Esophagus muscularis mucosa (tissue), 4 donors: ENCODE measurements at regions not wholly inside any gene's neighbourhood (a gene's known extent, or its start where the extent isn't known, plus 50 kb on each side); places are given as distances from the start of the nearest gene placed in this dataset.

ENCODE experiments used
- DNase-seq: peaks from one replicate; pipeline ENCODE4 v3.0.0-alpha.2; 2017; ENCODE audit errors: extremely low spot score
- H3K27ac ChIP-seq, 4 donors: fragments of 200-600 bp; sonication (generic); replicated peaks in 1 of 4; 1 replicate in 3 of 4; 2 replicates in 1 of 4; pipeline ENCODE4 v1.5.1; 2016 to 2019; ENCODE audit warnings: mild to moderate bottlenecking in 1 of 4
- H3K27me3 ChIP-seq, 4 donors: fragments of 200-600 bp; sonication (generic); one replicate each; pipeline versions ENCODE4 v1.5.1 to v1.6.0; 2016 to 2019
- H3K36me3 ChIP-seq, 4 donors: fragments of 200-600 bp; sonication (generic); one replicate each; pipeline ENCODE4 v1.5.1; 2016 to 2019
- H3K4me1 ChIP-seq, 4 donors: fragments of 200-600 bp; sonication (generic); one replicate each; pipeline ENCODE4 v1.5.1; 2016 to 2019
- H3K4me3 ChIP-seq, 4 donors: fragments of 200-600 bp; sonication (generic); 1 replicate in 2 of 4; 2 replicates in 2 of 4; pipeline ENCODE4 v1.5.1; 2016 to 2019; ENCODE audit warnings: mild to moderate bottlenecking in 4 of 4, moderate library complexity in 1 of 4
- H3K9me3 ChIP-seq, 4 donors: fragments of 200-600 bp; sonication (generic); 1 replicate in 3 of 4; 2 replicates in 1 of 4; pipeline ENCODE4 v1.5.1; 2016 to 2019
- CTCF ChIP-seq, 3 experiments: fragments of 200-600 bp in 2 of 3; fragments of 450-650 bp in 1 of 3; sonication (generic) in 2 of 3; IDR thresholded peaks; one replicate each; pipeline ENCODE4 v1.5.1; 2017 to 2019; ENCODE audit warnings: antibody characterized with exemption in 3 of 3, mild to moderate bottlenecking in 2 of 3, moderate library complexity in 1 of 3
- EP300 ChIP-seq: sonication (generic); formaldehyde crosslinking; IDR thresholded peaks from one replicate; pipeline ENCODE4 v1.6.1; 2017; ENCODE audit warnings: antibody characterized with exemption
- POLR2A ChIP-seq: fragments of 450-650 bp; IDR thresholded peaks from one replicate; pipeline ENCODE4 v1.6.1; 2017; ENCODE audit warnings: antibody characterized with exemption, moderate library complexity, mild to moderate bottlenecking, low read depth
- POLR2AphosphoS5 ChIP-seq, 2 donors: sonication (generic); formaldehyde crosslinking; IDR thresholded peaks; one replicate each; pipeline ENCODE4 v1.6.1; 2017; ENCODE audit warnings: antibody characterized with exemption in 2 of 2
- WGBS: methylation state at CpG from one replicate; pipeline ENCODE4 v1.1.5; 2018; 5-methylcytosine and 5-hydroxymethylcytosine counted together
- intact Hi-C: fragments of 100-400 bp; cut with DNase I; formaldehyde crosslinking; loops from one replicate; pipeline ENCODE4 v1.15.1; 2023

GRCh38 chr4:155565330-155565729 lies 101.3 kb upstream of the GUCY1A1 start:
- intact Hi-C loops: no loop called here
- no peak for TF ChIP-seq POLR2A
- TF ChIP-seq EP300: no peak
- TF ChIP-seq CTCF (IDR thresholded peaks at IDR 0.05): no peak
- no peak for TF ChIP-seq POLR2AphosphoS5 (IDR thresholded peaks at IDR 0.05)
- DNase-seq: no peak
- H3K36me3 ChIP-seq: no peaks in the 10 kb centered on the region
- H3K27me3 ChIP-seq: no peaks in the 10 kb centered on the region
- no peak overlapping the region for H3K27ac ChIP-seq
- H3K4me1 ChIP-seq: no peaks in the 10 kb centered on the region
- WGBS: 39% methylated on average over 1 of the region's 1 CpG
- H3K9me3 ChIP-seq: no peaks in the 10 kb centered on the region
- H3K4me3 ChIP-seq: no peak overlapping the region

GRCh38 chr4:155564880-155565279 lies 101.8 kb upstream of the GUCY1A1 start:
- no peaks in the 10 kb centered on the region for H3K4me1 ChIP-seq
- no peaks in the 10 kb centered on the region for H3K36me3 ChIP-seq
- intact Hi-C loops: no loop called here
- 94% methylated on average over 3 of the region's 3 CpGs for WGBS
- DNase-seq: no peak
- H3K9me3 ChIP-seq: no peaks in the 10 kb centered on the region
- no peak overlapping the region for H3K27ac ChIP-seq
- TF ChIP-seq POLR2A (no peak), POLR2AphosphoS5 (IDR thresholded peaks at IDR 0.05) (no peak), EP300 (no peak), CTCF (IDR thresholded peaks at IDR 0.05) (no peak)
- H3K4me3 ChIP-seq: no peak overlapping the region
- no peaks in the 10 kb centered on the region for H3K27me3 ChIP-seq

- H3K4me3 ChIP-seq: no peak overlapping the region
- H3K27ac ChIP-seq: no peak overlapping the region
- no peaks in the 10 kb centered on the region for H3K4me1 ChIP-seq
- TF ChIP-seq POLR2AphosphoS5 (IDR thresholded peaks at IDR 0.05): no peak
- no peak for TF ChIP-seq CTCF (IDR thresholded peaks at IDR 0.05)
- TF ChIP-seq EP300: no peak
- no peak for TF ChIP-seq POLR2A
- intact Hi-C loops: no loop called here
- H3K36me3 ChIP-seq: no peaks in the 10 kb centered on the region
- 67% methylated on average over 2 of the region's 2 CpGs for WGBS
- DNase-seq: no peak
- no peaks in the 10 kb centered on the region for H3K27me3 ChIP-seq
- no peaks in the 10 kb centered on the region for H3K9me3 ChIP-seq
These were observed 102.6 kb upstream of the GUCY1A1 start for GRCh38 chr4:155564086-155564485.

DNA sequence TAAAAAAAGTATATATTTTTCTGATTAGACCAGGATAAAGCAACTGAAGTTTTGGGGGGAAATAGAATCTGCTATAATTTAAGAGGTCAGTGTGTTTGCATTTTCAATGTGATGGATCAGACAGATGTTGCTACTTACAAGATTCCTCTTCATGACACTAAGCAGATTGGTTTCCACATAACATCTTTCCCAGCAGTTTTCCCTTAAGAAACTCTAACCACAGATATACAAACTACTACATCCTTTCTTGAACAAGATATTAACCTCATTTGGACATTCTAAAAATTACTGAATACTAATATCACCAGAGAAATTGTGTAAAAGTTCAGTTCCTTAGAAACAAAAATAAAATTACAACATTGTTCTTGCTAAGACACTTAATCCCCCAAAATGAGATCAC lies 106.7 kb upstream of the GUCY1A1 start:
- Histone ChIP-seq H3K9me3 (no peaks in the 10 kb centered on the region), H3K4me3 (no peak overlapping the region), H3K27me3 (no peaks in the 10 kb centered on the region), H3K4me1 (no peaks in the 10 kb centered on the region), H3K27ac (no peak overlapping the region), H3K36me3 (no peaks in the 10 kb centered on the region)
- no peak for DNase-seq
- TF ChIP-seq POLR2AphosphoS5 (IDR thresholded peaks at IDR 0.05) (no peak), EP300 (no peak), POLR2A (no peak)
- intact Hi-C loops: no loop called here

- TF ChIP-seq POLR2AphosphoS5 (IDR thresholded peaks at IDR 0.05): no peak
- TF ChIP-seq CTCF (IDR thresholded peaks at IDR 0.05): no peak
- no peak for TF ChIP-seq POLR2A
- TF ChIP-seq EP300: no peak
- DNase-seq: no peak
- no peak overlapping the region for H3K4me3 ChIP-seq
- no peaks in the 10 kb centered on the region for H3K4me1 ChIP-seq
- H3K36me3 ChIP-seq: no peaks in the 10 kb centered on the region
- no peak overlapping the region for H3K27ac ChIP-seq
- 88% methylated on average over 1 of the region's 3 CpGs for WGBS
- no peaks in the 10 kb centered on the region for H3K27me3 ChIP-seq
- H3K9me3 ChIP-seq: peaks cover 0 to 14% (median 7%) of the 10 kb centered on the region in 4 donors
- intact Hi-C loops: no loop called here
These were observed 114.5 kb upstream of the GUCY1A1 start for GRCh38 chr4:155552180-155552579.
